Smooth muscle cell (in vitro differentiated cells): ENCODE measurements at regions not wholly inside any gene's neighbourhood (a gene's known extent, or its start where the extent isn't known, plus 50 kb on each side); places are given as distances from the start of the nearest gene placed in this dataset.
"Not testable (repeated sequence)": the region's sequence is repeated elsewhere in the genome, so short reads cannot be mapped to it uniquely, and the experiment has no call there.

Source experiments
- DNase-seq: peaks from one replicate; lab custom pipeline; 2025; ENCODE audit not compliant: unreplicated experiment; lab: John Stamatoyannopoulos, UW
- H2AFZ ChIP-seq: fragments of 200-600 bp; sonication (generic); 2 replicates; pipeline ENCODE4 v1.6.0; 2016; ENCODE audit warnings: antibody characterized with exemption, low read depth, mild to moderate bottlenecking
- H3F3A ChIP-seq: fragments of 200-600 bp; sonication (generic); 2 replicates; pipeline ENCODE4 v1.6.0; 2017; ENCODE audit warnings: antibody characterized with exemption, low read depth
- H3K27ac ChIP-seq: fragments of 200-600 bp; sonication (generic); 2 replicates; pipeline ENCODE4 v1.5.1; 2016; ENCODE audit warnings: low read depth, mild to moderate bottlenecking
- H3K27me3 ChIP-seq: fragments of 200-600 bp; sonication (generic); 2 replicates; pipeline ENCODE4 v1.6.1; 2016; ENCODE audit warnings: low read depth, mild to moderate bottlenecking
- H3K36me3 ChIP-seq: fragments of 200-600 bp; sonication (generic); 2 replicates; pipeline ENCODE4 v1.5.1; 2016; ENCODE audit warnings: low read depth
- H3K4me1 ChIP-seq: fragments of 200-600 bp; sonication (generic); 2 replicates; pipeline ENCODE4 v1.5.1; 2016; ENCODE audit warnings: low read depth
- H3K4me2 ChIP-seq: fragments of 200-600 bp; sonication (generic); 2 replicates; pipeline ENCODE4 v1.6.0; 2016; ENCODE audit warnings: mild to moderate bottlenecking
- H3K4me3 ChIP-seq: fragments of 200-600 bp; sonication (generic); 2 replicates; pipeline ENCODE4 v1.5.1; 2016; ENCODE audit warnings: mild to moderate bottlenecking
- H3K79me2 ChIP-seq: fragments of 200-600 bp; sonication (generic); 2 replicates; pipeline ENCODE4 v1.6.0; 2016; ENCODE audit warnings: low read depth, mild to moderate bottlenecking
- H3K9ac ChIP-seq: fragments of 200-600 bp; sonication (generic); 2 replicates; pipeline ENCODE4 v1.6.0; 2016; ENCODE audit warnings: low read depth
- H3K9me3 ChIP-seq: fragments of 200-600 bp; sonication (generic); replicated peaks from 2 replicates; pipeline ENCODE4 v1.5.1; 2016; ENCODE audit warnings: low read depth
- H4K20me1 ChIP-seq: fragments of 200-600 bp; sonication (generic); 2 replicates; pipeline ENCODE4 v1.6.0; 2016; ENCODE audit warnings: low read depth
- WGBS: methylation state at CpG from one replicate; pipeline ENCODE4 v1.1.7; 2016; ENCODE audit warnings: low lambda C conversion rate; 5-methylcytosine and 5-hydroxymethylcytosine counted together
- TF ChIP-seq, protein P1 (sequence below): fragments of 200-600 bp; sonication (generic); IDR thresholded peaks from 2 replicates; pipeline ENCODE4 v1.5.1; 2017; ENCODE audit warnings: borderline replicate concordance, mild to moderate bottlenecking, antibody characterized with exemption; ENCODE audit not compliant: insufficient read depth, poor library complexity, severe bottlenecking

DNA sequence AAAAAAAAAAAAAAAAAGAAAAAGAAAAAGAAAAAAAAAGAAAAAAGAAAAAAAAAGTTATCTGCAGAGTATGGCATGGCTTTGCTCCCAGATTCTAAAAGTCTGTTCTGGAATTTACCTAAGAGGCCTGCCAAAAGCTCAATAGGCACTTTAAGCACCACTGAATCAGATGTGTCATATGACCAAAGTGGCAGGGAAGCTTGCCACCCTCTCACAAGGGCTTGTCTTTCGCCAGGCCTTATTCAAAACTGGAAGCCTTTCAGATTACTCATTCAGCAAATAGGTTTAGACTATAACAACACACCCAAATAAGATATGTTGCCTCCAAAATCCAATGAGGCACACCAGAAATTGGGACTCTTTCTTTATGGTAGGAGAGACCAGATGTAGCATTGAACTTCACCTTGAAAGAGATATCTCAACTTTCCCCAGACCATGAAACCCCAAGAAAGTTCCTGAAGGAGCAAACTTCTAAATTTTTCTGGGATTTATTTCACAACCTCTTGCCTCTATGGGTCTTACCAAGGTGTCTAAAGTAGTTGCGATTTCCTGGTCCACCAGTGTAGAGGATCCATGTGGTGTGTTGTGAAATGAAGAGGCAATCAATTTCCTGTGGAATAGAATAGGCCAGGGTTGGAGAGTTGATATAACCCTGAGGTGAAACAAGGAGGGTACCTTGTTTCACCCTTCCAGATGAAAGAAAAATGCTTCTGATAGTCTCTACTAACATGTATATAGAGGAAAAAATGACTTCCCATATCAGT, 218.8 kb downstream of the DAD1 start:
- H3K4me1 ChIP-seq: no peaks in the 10 kb centered on the region
- peaks cover 13% of the 10 kb centered on the region for H3K27me3 ChIP-seq
- H3K4me2 ChIP-seq: no peak overlapping the region
- WGBS: 95% methylated on average over 2 of the region's 2 CpGs
- no peak overlapping the region for H3K9ac ChIP-seq
- H3K36me3 ChIP-seq: no peaks in the 10 kb centered on the region
- H3K79me2 ChIP-seq: no peaks in the 10 kb centered on the region
- TF ChIP-seq, protein P1, sequence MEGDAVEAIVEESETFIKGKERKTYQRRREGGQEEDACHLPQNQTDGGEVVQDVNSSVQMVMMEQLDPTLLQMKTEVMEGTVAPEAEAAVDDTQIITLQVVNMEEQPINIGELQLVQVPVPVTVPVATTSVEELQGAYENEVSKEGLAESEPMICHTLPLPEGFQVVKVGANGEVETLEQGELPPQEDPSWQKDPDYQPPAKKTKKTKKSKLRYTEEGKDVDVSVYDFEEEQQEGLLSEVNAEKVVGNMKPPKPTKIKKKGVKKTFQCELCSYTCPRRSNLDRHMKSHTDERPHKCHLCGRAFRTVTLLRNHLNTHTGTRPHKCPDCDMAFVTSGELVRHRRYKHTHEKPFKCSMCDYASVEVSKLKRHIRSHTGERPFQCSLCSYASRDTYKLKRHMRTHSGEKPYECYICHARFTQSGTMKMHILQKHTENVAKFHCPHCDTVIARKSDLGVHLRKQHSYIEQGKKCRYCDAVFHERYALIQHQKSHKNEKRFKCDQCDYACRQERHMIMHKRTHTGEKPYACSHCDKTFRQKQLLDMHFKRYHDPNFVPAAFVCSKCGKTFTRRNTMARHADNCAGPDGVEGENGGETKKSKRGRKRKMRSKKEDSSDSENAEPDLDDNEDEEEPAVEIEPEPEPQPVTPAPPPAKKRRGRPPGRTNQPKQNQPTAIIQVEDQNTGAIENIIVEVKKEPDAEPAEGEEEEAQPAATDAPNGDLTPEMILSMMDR: no peak
- no peak for DNase-seq
- H2AFZ ChIP-seq: no peak overlapping the region
- H3K4me3 ChIP-seq: no peak overlapping the region
- H4K20me1 ChIP-seq: no peaks in the 10 kb centered on the region
- no peaks in the 10 kb centered on the region for H3F3A ChIP-seq
- H3K9me3 ChIP-seq: no peaks in the 10 kb centered on the region
- no peak overlapping the region for H3K27ac ChIP-seq

DNA sequence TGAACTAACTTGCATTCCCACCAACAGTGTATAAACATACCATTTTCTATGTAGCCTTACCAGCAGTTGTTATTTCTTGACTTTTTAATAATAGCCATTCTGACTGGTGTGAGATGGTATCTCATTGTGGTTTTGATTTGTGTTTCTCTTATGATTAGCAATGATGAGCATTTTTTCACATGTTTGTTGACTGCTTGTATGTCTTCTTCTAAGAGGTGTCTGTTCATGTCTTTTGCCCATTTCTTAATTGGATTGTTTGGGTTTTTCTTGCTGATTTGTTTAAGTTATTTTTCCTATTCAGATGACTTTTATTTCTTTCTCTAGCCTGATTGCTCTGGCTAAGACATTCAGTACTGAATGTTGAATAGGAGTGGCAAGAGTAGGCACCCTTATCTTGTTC, 230.3 kb downstream of the DAD1 start:
- TF ChIP-seq, protein P1: no peak
- H3K27ac ChIP-seq: no peak overlapping the region
- no peak for DNase-seq
- no peaks in the 10 kb centered on the region for H4K20me1 ChIP-seq
- no peak overlapping the region for H3K4me2 ChIP-seq
- H3K27me3 ChIP-seq: no peaks in the 10 kb centered on the region
- no peaks in the 10 kb centered on the region for H3K4me1 ChIP-seq
- H3F3A ChIP-seq: no peaks in the 10 kb centered on the region
- no peak overlapping the region for H3K4me3 ChIP-seq
- no peaks in the 10 kb centered on the region for H3K36me3 ChIP-seq
- no peak overlapping the region for H3K9ac ChIP-seq
- H3K9me3 ChIP-seq: no peaks in the 10 kb centered on the region
- H2AFZ ChIP-seq: no peak overlapping the region
- H3K79me2 ChIP-seq: no peaks in the 10 kb centered on the region

DNA sequence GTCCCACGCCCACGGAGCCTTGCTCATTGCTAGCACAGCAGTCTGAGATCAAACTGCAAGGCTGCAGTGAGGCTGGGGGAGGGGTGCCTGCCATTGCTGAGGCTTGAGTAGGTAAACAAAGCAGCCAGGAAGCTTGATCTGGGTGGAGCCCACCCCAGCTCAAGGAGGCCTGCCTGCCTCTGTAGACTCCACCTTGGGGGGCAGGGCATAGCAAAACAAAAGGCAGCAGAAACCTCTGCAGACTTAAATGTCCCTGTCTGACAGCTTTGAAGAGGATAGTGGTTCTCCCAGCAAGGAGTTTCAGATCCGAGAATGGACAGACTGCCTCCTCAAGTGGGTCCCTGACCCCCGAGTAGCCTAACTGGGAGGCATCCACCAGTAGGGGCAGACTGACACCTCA, 239.7 kb downstream of the DAD1 start:
- not testable (repeated sequence) for H3K79me2 ChIP-seq, H3K27me3 ChIP-seq, H4K20me1 ChIP-seq, H2AFZ ChIP-seq, H3K4me3 ChIP-seq, H3K27ac ChIP-seq, H3K9ac ChIP-seq, DNase-seq, H3K4me1 ChIP-seq, H3F3A ChIP-seq, H3K9me3 ChIP-seq, H3K36me3 ChIP-seq, H3K4me2 ChIP-seq
- WGBS: 76% methylated on average over 4 of the region's 4 CpGs

DNA sequence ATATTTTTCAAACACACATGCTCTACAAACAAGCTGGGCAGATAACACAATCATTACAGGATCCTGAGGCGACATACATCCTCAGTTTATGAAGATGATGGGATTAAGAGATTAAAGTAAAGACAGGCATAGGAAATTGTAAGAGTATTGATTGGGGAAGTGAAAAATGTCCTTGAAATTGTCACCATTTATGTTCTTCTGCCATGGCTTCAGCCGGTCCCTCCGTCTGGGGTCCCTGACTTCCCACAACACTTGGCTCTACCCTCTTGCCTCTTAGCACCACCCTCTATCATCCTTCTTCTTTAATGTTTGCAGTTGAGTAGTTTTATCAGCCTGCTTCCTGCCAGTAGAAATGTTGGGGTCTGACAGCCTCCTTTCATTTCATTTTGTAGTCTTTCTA, 244.4 kb downstream of the DAD1 start:
- Histone ChIP-seq H3K4me3 (no peak overlapping the region), H3F3A (no peaks in the 10 kb centered on the region), H3K9ac (no peak overlapping the region), H3K36me3 (no peaks in the 10 kb centered on the region), H3K4me2 (no peak overlapping the region), H3K27me3 (no peaks in the 10 kb centered on the region), H3K4me1 (no peaks in the 10 kb centered on the region), H2AFZ (no peak overlapping the region), H3K27ac (no peak overlapping the region), H4K20me1 (no peaks in the 10 kb centered on the region), H3K9me3 (no peaks in the 10 kb centered on the region), H3K79me2 (no peaks in the 10 kb centered on the region)
- DNase-seq: no peak
- TF ChIP-seq, protein P1: no peak
- 91% methylated on average over 3 of the region's 3 CpGs for WGBS

DNA sequence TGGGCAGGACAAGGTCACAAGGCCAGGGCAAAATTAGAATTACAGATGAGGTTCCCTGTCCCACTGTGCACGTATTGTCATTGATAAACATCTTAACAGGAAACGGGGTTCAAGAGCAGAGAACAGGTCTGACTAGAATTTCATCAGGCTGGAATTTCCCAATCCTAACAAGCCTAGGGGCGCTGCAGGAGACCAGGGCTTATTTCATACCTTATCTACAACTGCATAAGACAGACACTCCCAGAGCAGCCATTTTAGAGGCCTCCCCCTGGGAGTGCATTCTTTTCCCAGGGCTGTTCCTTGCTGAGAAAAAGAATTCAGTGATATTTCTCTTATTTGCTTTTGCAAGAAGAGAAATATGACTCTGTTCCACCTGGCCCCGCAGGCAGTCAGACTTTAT, 244.8 kb downstream of the DAD1 start:
- not testable (repeated sequence) for H3K79me2 ChIP-seq, H4K20me1 ChIP-seq, DNase-seq, H3K27me3 ChIP-seq, H3K4me2 ChIP-seq, H3F3A ChIP-seq, H3K4me3 ChIP-seq, H3K36me3 ChIP-seq, H3K9ac ChIP-seq, H3K9me3 ChIP-seq, H2AFZ ChIP-seq, H3K27ac ChIP-seq, H3K4me1 ChIP-seq
- WGBS: 82% methylated on average over 4 of the region's 4 CpGs
